ENCODE measurements at regions not wholly inside any gene's neighbourhood (a gene's known extent, or its start where the extent isn't known, plus 50 kb on each side); places are given as distances from the start of the nearest gene placed in this dataset.

GRCh38 chr21:25501462-25501861 is 105.8 kb downstream of the MRPL39 start:
- Histone ChIP-seq H4K20me1 (ENCODE audit: control insufficient read depth, insufficient read depth, low read length, poor library complexity, severe bottlenecking) (no peaks in the 10 kb centered on the region), H3K9me3 (ENCODE audit: control extremely low read depth in 1 of 3, control insufficient read depth in 2 of 3, insufficient read depth in 1 of 3, low read length in 2 of 3) (peaks cover 0 to 3% (median 2%) of the 10 kb centered on the region in 3 donors), H3K9ac (ENCODE audit: low read length) (no peak overlapping the region), H3K4me3 (ENCODE audit: control extremely low read depth in 1 of 5, extremely low read depth in 1 of 5, insufficient read depth in 1 of 5, low read depth in 2 of 5, low read length in 4 of 5) (no peak overlapping the region), H2AFZ (ENCODE audit: insufficient read depth, low read depth, low read length, poor library complexity, severe bottlenecking) (no peak overlapping the region), H3K27me3 (replicated peaks in 1 of 4; ENCODE audit: control extremely low read depth in 1 of 4, control insufficient read depth in 3 of 4, insufficient read depth in 4 of 4, low read length in 3 of 4) (no peaks in the 10 kb centered on the region), H3K36me3 (replicated peaks in 1 of 2; ENCODE audit: control extremely low read depth in 1 of 2, control insufficient read depth in 1 of 2, extremely low read depth in 1 of 2, insufficient read depth in 2 of 2, low read length in 1 of 2) (no peaks in the 10 kb centered on the region), H3K4me2 (replicated peaks; ENCODE audit: low read depth, low read length, poor library complexity, severe bottlenecking) (no peak overlapping the region), H3K27ac (ENCODE audit: low read length in 2 of 2) (no peak overlapping the region), H3K4me1 (ENCODE audit: control insufficient read depth in 2 of 2, insufficient read depth in 2 of 2, low read length in 2 of 2) (peaks cover 4 to 10% of the 10 kb centered on the region in 2 donors), H3K79me2 (ENCODE audit: control insufficient read depth, insufficient read depth, low read length) (no peaks in the 10 kb centered on the region)
- intact Hi-C loops (cut with micrococcal nuclease) = no loop called here
- Mint-ChIP-seq H3K4me1 (peaks cover 24% of the 10 kb centered on the region), H3K9me3 (ENCODE audit: insufficient read depth) (peaks cover 16% of the 10 kb centered on the region), H3K27ac (no peak overlapping the region), H3K4me3 (no peak overlapping the region), H3K27me3 (no peaks in the 10 kb centered on the region)
- POLR2A ChIA-PET = no interaction called here
- ATAC-seq (ENCODE audit: low read depth) (no peak), DNase-seq (no peak)
- 89% methylated on average over 1 of the region's 2 CpGs for WGBS (ENCODE audit: insufficient coverage)
- CTCF ChIA-PET = no interaction called here
- no peak for TF ChIP-seq EZH2 (IDR thresholded peaks at IDR 0.05; ENCODE audit: borderline replicate concordance, insufficient read depth, low read depth, low read length, poor library complexity, severe bottlenecking)
- no peak for TF ChIP-seq CTCF (IDR thresholded peaks at IDR 0.05)

- CTCF ChIA-PET = no interaction called here
Measured at GRCh38 chr21:25500598-25500997, 106.7 kb downstream of the MRPL39 start.

More at GRCh38 chr21:25500598-25500997, 106.7 kb downstream of the MRPL39 start:
- peaks cover 0 to 3% (median 2%) of the 10 kb centered on the region in 3 donors for H3K9me3 ChIP-seq (ENCODE audit: control extremely low read depth in 1 of 3, control insufficient read depth in 2 of 3, insufficient read depth in 1 of 3, low read length in 2 of 3)
- no peaks in the 10 kb centered on the region for H3K27me3 ChIP-seq (replicated peaks in 1 of 4; ENCODE audit: control extremely low read depth in 1 of 4, control insufficient read depth in 3 of 4, insufficient read depth in 4 of 4, low read length in 3 of 4)
- no peak overlapping the region for H3K4me2 ChIP-seq (replicated peaks; ENCODE audit: low read depth, low read length, poor library complexity, severe bottlenecking)
- H3K9ac ChIP-seq (ENCODE audit: low read length) = no peak overlapping the region
- H3K36me3 ChIP-seq (replicated peaks in 1 of 2; ENCODE audit: control extremely low read depth in 1 of 2, control insufficient read depth in 1 of 2, extremely low read depth in 1 of 2, insufficient read depth in 2 of 2, low read length in 1 of 2) = no peaks in the 10 kb centered on the region
- POLR2A ChIA-PET = no interaction called here
- H3K9me3 Mint-ChIP-seq (ENCODE audit: insufficient read depth) = peaks cover 16% of the 10 kb centered on the region
- DNase-seq = no peak
- no peak overlapping the region for H3K27ac Mint-ChIP-seq
- ATAC-seq (ENCODE audit: low read depth) = no peak
- H3K27ac ChIP-seq (ENCODE audit: low read length in 2 of 2) = no peak overlapping the region
- peaks cover 21% of the 10 kb centered on the region for H3K4me1 Mint-ChIP-seq
- no peak overlapping the region for H2AFZ ChIP-seq (ENCODE audit: insufficient read depth, low read depth, low read length, poor library complexity, severe bottlenecking)
- WGBS (ENCODE audit: insufficient coverage) = 100% methylated on average over 1 of the region's 2 CpGs
- H3K79me2 ChIP-seq (ENCODE audit: control insufficient read depth, insufficient read depth, low read length) = no peaks in the 10 kb centered on the region
- intact Hi-C loops (cut with micrococcal nuclease) = no loop called here
- no peaks in the 10 kb centered on the region for H4K20me1 ChIP-seq (ENCODE audit: control insufficient read depth, insufficient read depth, low read length, poor library complexity, severe bottlenecking)
- H3K4me1 ChIP-seq (ENCODE audit: control insufficient read depth in 2 of 2, insufficient read depth in 2 of 2, low read length in 2 of 2) = peaks cover 4 to 10% of the 10 kb centered on the region in 2 donors
- TF ChIP-seq EZH2 (IDR thresholded peaks at IDR 0.05; ENCODE audit: borderline replicate concordance, insufficient read depth, low read depth, low read length, poor library complexity, severe bottlenecking) (no peak), CTCF (IDR thresholded peaks at IDR 0.05) (no peak)
- H3K4me3 ChIP-seq (ENCODE audit: control extremely low read depth in 1 of 5, extremely low read depth in 1 of 5, insufficient read depth in 1 of 5, low read depth in 2 of 5, low read length in 4 of 5) = no peak overlapping the region
- no peaks in the 10 kb centered on the region for H3K27me3 Mint-ChIP-seq
- H3K4me3 Mint-ChIP-seq = no peak overlapping the region

Measured in B cell (primary cell).